ENCODE measurements at regions not wholly inside any gene's neighbourhood (a gene's known extent, or its start where the extent isn't known, plus 50 kb on each side); places are given as distances from the start of the nearest gene placed in this dataset.
A peak's percentile ranks its signal among the peaks of the same experiment; 100 is the strongest.

DNA sequence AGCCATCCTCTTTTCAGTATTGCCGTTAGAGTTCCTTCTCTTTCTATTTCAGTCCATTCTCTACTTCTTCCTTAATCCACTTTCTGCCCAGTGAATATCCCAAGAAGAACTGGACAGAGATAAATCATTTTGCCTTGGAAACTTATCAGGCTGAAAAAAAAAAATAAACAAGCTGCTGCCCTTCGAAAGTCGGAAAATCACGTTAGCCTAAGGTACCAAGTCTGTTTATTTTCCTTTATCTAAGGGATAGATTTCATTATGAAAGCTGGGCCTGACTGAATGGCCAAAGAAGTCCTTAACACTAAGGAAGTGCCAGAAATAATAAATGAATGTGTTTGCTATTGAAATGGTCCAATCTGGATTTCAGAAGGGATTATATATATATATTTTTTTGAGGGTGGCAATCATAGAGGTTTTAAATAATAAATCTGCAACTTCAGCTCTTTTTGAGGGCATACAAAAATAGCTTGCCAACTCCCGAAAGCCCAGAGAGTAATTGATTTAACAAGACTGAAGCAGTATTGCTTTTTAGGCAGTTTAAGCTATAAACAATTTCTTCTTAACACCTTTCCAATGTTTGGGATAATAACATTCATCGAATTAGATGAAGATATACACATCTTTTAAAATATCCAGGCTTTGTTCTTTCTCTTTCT is 127.0 kb upstream of the STMND1 start:
- DNase-seq = no peak

DNA sequence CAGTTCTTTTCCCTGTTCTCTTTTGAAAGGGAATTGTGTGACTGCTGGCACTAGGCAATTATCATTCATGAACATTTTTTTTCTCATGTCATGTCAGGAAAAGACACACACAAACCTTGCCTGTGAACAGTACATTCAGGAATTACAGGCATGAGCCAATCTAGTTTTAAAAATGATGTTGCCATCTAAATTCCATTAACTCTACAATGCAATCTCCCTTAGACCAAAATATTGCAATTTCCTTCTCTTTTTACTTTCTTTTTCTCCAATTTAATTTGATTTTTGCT is 127.5 kb upstream of the STMND1 start:
- DNase-seq = no peak

DNA sequence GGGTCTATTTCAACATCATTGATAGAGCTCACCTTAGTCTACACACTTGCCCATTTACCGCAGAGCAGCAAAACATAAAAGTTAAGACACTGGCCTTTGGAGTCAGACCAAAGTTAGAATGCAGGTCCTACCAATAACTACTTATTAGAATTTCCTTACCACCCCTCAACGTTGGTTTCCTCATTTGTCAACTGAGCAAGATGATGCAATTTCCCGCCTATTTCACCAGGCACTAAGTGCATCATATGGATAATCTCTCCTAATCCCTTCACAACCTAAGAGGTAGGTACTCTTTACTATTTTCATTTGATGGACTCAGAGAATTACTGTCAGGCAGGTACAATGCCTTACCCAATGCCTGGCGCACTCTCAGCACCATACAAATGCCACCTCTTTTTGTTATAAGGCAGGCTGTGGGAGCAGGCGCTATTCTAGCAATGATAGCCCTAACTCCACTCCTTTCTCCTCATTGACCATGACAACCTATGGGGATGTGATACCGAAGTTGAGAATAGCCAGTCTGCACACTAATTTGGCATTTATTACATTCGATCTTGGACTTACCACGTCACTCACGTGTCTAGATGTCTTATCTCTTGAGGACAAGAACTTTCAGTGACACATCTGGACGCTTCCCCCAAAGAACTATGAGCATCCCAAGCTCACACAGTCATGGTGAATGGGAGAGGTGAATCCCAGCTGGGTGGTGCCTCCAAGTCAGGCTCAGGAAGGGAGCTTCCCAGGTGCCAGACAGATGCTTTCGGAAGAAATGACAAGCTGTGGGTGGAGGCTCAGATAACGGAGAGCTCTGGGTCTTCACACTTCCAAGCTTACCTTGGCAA is 128.1 kb upstream of the STMND1 start:
- DNase-seq = no peak

DNA sequence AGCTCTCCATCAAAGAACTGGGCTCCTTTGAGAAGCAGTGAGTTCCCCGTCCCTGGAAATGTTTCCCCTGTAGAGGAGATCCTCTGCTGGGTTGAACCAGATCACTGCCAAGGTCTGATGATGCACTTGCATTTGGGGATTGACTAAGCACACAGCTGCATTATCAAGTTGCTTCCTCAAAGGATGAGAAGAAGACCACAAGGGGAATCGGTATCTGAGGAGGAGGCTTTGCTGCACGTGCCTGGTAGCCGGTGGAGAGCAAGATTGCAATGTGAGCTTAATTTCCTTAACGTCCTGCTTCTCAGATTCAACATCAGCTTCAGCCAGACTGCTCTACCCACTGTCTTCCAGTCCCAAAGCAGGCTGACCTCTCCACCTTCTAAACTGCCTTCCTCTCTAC is 128.8 kb upstream of the STMND1 start:
- DNase-seq = no peak

DNA sequence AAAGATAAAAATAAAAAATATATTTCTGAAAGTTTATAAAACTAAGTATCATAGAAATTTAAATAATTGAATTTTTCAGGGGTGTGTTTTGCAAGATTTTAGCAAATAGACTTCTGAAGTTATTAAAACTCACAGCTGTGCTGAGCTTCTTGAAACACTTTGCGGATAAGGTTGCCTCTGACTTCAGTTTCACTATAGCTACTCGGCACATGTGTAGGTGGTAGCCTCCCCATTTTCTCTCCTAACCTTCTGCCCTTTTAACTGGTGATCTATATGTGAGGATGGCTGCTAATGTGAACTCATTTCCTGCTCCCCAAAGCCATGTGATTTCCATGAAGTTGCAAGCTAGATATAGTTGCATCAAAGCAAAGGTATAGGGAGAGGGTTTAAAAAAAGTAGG is 129.3 kb upstream of the STMND1 start:
- no peak for DNase-seq

DNA sequence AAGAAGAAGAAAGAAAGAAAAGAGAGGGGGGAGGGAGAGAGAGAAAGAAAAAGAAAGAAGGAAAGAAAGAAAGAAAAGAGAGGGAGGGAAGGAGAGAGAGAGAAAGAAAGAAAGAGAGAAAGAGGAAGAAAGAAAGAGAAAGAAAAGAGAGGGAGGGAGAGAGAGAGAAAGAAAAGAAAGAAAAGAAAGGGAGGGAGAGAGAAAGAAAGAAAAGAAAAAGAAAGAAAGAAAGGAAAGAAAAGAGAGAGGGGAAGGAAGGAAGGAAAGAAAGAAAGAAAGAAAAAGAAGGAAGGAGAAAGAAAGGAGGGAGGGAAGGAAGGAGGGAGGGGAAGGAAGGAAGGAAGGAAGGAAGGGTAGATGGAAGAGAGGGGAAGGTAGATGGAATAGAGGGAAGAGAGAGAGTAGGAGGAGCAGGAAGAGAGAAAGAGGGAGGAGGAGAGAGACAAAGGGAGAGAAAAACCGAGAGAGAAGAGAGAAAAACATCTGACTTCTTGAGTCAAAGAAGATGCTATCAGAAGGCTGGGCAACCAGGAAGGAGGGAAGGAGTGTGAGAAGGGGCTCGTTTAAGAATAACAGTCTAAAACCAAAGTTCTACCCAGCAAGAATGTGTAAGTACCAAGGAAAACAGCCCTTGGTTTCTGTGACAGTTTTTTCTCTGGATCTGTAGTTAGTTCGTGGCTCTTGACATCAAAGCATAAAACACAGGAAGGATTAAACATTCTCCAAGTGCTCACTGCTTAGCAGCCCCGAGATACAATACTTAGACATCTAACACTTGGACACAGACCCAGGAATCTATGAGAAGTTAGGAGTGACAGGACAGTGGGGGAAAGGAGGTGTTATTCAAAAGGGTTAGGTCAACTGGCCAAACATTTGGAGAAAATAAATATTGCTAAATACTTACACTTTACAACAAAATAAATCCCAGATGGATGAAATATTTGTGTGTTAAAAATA is 131.9 kb upstream of the STMND1 start:
- no peak for DNase-seq

DNA sequence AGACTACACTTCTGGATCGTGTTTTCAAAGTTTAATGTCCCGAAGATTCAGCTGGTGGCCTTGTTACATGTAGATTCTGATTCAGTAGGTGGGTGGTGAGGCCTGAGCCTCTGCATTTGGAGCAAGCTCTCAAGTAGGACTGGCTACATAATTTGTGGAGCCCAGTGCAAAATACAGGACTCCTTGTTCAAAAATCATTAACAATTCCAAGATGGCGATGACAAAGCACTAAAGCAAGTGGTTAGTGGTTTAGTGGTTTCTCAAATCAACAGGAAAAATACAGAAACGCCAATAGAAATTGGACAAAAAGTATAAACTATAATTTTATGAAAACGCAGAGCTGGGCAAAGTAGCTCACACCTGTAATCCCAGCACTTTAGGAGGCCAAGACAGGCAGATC is 133.7 kb upstream of the STMND1 start:
- DNase-seq = no peak

DNA sequence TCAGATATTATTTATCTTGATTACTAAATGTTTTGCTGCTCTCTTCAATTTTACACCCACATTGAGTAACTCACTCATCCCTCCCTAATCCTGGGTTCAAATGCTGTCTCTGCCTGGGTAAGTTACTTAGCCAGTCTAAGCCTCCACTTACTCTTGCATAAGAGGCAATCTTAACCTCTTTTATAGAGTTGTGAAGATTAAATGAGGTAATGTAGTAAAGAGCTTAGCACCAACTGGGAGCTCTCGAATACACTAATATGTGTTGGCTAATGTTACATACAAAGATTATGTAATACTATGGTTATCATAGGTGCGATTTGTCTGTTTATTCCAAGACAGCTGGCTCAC is 134.4 kb upstream of the STMND1 start:
- no peak for DNase-seq

DNA sequence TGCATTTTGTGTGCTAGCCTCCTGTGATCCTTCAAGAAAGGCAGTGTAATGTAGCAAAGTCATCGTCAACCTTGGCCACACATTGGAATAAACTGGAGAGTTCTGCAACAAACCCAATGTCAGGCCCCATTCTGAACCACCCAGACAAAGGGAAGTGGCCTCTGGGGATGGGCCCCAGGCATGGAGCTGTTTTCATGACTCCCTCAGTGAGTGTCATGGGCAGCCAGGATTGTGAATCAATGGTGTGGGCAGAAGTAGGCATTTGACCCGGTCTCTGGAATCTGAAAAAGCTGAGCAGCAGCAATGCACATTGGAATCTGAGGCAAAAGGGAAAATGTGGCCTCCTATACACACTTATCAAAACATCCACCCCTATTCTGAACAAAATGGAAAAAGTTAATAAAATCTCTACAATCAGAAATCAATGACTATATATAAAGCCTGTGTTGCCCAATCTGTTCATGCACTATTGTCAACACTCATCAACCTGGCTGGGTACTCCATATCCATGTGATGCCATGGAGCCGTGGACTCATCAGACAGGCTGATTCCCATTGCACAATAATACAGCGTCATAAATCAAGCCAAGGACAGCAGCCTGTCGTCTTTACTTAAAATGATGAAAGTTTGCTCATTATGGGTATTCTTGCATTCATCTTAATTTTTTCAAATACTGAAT is 134.9 kb upstream of the STMND1 start:
- no peak for DNase-seq

DNA sequence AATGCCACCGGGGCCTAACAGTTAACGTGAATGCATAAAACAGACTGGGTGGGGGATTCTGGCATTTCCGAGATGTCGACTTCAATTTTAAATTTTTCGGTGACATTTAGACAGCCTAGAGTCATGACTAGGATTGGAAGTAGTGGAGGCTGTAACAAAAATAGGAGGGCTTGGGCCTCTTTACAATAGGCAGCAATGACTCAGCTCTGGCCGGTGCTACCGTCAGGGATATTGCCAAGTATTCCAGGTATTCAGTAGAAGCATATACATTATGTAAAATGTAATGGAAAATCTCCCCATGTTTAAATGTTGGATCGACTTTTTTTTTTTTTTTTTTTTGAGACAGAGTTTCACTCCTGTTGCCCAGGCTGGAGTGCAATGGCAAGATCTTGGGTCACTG is 136.2 kb upstream of the STMND1 start:
- DNase-seq = no peak

DNA sequence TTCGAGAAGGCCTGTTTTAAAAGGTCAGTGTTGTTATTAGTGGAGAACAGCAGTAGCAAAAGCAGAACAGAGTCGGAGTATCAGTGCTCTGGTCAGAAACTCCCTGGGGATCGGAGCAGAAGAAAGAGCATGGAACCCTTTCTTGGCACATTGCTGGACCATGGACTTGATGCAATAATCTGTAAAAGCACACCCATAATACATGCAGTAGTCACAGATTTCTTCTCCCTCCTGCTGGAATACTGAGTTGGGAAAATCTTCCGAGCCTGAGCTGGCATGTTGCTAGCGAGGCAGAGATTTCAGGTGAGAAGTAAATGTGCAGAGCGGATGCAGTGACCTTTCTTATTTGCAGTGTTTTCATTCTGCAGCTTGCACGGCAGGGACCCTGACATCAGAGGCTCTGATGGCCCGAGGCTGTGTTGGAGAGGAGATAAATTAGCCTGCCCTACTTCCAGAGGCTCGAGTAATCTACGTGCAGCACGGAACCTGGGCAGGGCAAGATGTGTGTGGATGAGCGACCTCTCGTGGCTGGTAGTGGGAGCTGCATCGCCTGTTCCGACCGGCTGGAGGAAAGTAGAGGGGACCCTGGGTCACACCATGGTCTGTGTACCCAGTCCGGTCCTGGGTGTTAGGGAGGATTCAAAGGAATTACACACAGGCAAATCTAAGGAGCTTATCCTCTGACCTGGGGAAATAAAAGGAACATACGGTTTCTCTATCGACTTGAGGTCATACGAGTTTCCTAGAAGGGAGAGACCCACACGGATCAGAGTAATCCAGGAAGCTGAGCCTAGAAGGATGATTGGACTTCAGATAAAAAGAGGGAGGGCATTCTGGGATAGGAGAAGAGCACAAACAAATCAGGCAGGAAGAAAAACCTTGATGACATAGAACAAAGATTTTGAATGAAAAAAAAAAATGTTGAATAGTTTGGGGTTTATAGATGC is 137.0 kb upstream of the STMND1 start:
- DNase-seq = peak; percentile 86

DNA sequence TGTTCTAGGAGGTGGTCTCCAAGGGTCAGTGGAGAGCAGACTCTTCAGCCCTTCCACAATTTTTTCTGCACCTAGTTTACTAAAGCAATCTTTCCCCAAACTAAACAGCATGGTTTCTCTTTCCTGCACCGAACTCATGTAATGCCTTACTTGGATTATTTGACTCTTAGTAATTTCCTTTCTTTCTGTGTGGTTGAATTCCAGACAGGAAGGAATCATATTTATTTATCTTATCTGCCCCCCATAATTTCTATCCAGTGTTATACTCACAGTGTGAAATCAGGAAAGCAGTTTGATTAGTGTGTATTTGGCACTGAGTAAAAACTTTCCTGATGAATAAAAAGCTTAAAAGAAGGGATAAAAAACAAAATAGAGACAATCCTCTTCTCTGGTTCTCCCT is 140.3 kb upstream of the STMND1 start:
- DNase-seq = no peak

DNA sequence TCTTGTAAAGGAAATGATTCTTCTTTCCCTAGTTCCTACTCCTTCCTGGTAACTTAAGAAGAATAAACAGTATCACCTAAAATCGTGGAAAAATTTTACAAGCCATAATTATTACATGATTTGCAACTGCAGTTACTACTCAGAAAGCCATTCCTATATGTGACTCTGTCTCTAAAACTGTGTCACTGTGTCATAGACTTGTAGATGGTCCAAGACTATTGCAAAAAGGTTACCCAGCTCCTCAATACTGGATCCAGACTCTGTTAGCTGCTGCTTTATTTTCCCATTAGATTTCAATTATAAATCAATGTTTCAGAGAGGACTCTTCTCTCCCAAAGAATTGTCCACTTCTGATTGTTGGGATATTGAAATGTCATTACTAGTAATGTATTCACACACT is 142.1 kb upstream of the STMND1 start:
- no peak for DNase-seq

DNA sequence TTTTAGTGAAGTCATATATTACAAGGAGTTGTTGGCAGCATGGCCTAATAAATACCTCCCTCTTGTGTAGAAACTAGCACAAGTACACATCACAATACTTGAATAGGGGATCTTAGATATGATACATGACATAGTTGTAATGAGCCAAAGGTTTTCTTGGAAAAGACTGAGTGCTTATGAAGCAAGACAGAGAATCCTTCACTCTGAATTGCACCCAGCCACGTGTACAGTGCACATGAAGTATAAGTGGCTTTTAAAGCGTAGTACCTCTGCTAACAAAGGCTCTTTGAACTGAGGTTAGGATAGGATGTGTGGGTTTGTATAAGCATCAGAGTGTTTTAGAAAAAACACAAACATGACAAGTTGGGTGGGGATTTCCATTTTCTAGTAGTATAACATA is 145.5 kb upstream of the STMND1 start:
- no peak for DNase-seq

DNA sequence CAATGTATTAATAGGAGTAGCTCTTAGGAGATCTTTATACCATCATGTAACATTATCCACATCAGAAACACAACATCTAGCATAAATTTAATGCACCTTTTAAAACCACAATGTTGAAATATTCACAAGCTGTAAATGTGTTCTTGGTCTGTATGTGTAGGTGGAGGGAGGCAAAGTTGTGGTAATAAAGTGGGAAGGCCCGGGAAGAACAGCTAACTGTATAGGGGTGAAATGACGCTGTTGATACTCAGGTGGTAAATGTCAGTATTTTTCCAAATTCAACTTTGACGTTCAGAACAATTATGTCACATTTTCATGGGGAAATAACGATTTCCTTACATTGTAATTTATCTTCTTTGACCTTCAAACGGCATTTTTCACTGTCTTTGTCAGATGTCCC is 146.0 kb upstream of the STMND1 start:
- no peak for DNase-seq

DNA sequence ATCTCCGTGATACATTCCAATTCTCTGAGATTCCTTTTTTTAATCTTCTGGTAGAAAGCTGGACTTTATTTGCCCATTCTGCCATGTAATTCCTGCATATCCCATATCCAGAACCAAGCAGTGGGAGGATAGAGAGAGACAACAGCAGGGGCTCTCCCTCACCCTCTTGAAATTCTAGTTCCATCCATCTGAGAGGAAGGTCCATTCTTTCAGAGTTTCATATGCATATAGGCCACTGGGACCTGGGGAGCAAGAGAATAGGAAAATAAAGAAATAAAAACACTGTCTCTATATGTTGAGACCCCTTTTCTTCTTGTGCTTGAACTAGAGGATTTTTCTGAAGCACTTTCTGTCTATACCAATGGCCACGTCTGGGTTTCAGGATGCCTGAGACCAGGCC is 147.9 kb upstream of the STMND1 start:
- no peak for DNase-seq

DNA sequence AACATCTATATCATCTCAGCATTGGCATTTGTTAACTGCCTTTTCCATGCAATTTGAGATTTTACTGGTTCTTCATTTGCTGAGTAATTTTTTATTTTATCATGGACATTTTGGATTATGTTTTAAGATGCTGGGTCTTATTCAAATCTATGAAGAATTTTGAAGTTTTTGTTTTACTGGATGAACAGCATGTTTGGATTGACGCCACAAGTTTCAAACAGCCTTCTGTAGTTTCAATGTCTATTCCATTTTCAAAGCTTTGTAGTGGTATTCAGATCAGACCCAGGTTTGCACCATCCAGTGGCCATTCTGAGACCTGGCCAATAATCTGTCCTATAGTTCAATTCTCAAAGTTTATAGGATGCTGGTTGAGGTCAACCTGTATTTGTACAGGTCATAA is 148.4 kb upstream of the STMND1 start:
- no peak for DNase-seq

DNA sequence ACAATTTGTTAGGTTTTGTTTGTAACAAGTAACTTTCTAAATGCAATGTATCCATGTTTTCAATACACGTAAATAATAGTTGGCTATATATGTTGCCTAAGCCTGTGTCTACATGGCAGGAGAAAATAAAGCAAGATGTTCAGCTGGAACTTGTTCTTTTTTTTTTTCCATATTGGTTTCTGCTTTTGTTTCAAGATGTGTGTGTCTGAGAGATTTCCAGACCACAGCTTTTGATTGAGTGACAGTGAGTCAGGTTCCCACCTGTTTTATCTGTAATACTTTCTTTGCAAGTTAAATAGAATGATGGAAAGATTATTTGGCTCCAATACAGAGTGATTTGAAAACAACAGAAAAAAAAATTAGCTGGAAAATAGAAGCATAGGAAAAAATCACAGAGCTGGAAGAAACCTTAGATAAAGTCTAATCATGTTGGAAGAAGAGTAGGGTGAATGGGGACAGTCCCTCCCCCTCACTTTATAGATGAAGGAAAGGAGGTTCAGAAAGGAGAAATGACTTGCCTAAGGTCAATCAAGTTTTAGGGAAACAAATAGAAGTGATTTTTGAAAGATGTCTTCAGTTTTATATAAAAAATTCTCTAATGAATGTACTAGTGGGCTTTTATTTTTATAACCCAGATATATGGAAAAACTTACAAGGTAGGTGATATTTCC is 150.9 kb upstream of the STMND1 start:
- no peak for DNase-seq

DNA sequence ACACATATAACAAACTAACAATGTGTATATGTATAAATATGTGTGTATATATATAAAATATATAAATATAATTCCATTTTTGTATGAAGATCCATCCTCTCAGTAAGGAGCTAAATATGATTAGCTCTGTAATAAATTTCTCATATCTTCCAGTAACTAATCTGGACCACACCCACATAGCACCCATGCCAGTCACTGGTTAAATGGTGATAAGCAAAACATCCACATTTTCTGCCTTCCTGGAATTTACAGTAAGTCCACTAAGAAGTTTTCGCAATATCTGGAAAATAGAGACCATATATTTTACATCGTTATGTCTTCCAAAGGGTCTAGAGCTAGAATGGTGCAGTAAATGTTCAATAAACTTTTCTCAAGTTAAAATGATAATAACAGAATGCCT is 151.5 kb upstream of the STMND1 start:
- no peak for DNase-seq

DNA sequence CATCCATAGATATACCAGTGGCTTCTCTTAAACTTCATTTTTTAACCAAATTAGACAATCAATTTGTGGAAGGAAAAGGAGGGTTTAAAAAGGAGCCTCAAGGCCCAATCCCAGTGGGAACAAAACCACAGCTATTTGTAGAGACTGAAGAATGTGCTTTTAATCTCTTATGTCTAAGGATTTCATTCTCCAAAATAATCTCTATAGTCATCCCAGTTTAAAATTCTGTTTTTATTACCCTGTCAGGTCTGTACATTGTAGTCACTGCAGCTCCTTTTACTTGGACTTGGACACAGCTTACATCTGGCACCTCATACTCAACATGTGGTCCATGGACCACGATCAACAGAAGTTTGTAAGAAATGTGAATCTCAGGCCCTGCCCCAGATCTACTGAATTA is 152.1 kb upstream of the STMND1 start:
- no peak for DNase-seq

DNA sequence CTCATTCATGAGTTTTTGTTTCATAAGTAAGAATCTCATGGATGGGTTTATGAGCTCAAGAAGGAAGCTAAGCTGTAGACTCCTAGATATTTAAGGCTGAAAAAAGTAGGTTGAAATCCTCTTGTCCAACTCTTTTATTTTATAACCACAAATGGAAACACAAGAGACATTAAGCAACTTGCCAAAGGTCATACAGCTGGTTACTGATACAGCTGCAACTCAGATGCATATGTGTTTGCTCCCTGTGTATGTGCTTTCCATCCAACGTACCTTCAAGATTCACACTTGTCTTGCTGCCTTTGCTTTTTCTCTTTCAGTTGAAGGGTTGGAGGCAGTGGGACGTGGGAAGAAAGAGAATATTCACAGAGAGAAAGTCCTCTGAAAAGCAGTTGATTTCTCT is 153.5 kb upstream of the STMND1 start:
- no peak for DNase-seq

All from activated effector memory CD4-positive, alpha-beta T cell treated with anti-CD3 and anti-CD28 coated beads, Interleukin-2, amount 50 U/mL, for 16 hours (primary cell).